Inflammatory macrophage treated with lipopolysaccharide for 1 hour (primary cell): ENCODE measurements at regions not wholly inside any gene's neighbourhood (a gene's known extent, or its start where the extent isn't known, plus 50 kb on each side); places are given as distances from the start of the nearest gene placed in this dataset.

Source experiments
- DNase-seq, 2 donors: peaks; one replicate each; pipeline ENCODE4 v3.0.0-alpha.2; 2020 to 2022

DNA sequence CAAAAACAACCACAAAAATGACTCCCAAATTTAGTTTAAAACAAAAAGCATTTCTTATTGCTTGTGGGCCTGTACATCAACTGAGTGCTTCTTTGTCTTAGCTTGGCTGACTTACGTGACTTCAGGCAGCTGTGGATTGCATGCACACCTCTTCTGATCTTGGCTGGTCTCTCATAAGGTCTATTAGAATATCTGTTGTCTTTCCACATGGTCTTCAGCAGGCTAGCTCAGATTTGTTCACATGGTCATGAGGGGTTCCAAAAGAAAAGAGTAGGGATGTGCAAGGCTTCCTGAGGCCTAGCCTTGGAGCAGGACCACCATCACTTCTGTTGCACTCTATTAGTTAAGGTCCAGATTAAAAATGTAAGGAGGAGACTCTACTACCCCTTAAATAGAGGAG, 120.1 kb downstream of the LRRC70 start:
- DNase-seq, result no peak

DNA sequence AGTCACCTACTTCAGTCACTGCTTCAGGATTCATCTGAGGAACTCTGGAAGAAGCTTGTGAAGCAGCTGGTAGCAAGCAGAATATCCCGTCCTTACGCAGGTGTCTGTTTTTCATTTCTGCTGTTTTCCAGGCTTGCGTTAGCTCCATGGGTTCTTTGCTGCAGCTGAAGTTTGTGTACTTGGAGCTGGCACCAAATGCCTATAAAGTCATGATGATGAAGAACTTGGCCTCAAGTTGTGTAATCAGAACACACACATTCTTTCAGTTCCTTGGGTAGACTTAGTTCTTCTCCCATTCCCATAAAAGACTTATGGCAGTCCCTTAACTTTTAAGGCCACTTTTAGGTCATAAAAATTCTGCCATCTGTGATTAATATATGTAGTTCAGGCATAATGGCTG, 116.7 kb downstream of the LRRC70 start:
- no peak for DNase-seq

DNA sequence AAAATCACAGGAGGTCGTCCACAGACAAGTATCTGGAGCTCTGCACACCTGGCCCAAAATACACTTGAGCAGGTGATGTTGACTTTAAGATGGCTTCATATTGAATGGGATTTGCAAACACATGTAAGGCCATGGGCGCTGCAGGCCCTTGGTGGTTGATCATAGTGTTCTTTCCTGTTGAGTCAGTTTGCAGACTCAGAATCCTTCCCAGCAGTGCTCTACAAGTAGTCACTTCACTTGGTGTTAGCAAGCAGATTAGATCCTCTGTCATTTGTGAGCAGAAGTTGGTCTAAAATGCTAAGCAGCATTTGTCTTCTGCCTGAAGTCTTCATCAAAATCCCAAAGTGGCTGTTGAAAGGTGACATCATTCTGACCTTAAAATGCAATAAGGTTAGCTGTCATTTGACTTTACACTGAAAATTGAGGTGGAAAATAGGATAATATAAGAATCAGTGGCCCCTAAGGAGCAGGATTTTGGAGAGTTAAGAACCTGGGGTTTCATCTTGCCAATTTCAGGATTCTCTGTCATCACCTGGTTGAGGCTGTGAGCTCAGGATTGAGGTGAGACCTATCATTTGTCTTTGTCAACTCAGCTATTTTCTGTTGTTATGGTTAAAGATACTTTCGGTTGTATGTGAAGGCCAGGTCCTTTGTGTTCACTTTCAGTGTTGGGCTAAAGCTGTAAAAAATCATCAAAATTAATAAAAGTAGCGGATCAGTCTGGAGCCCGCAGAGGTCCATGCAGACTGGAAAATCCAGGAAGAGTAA, 114.5 kb downstream of the LRRC70 start:
- no peak for DNase-seq

DNA sequence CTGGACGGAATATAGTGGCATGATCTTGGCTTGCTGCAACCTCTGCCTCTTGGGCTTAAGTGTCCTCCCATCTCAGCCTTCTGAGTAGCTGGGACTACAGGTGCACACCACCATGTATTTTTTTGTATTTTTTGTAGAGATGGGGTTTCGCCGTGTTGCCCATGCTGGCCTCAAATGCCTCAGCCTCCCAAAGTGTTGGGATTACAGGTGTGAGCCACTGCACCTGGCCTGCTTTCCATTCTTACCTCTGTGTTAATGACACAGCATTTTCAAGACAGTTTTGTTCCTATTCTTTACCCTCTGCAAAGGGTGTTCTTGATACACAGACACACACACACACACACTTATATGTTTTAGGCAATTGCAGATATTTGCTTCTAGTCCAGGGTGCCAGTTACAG, 113.3 kb downstream of the LRRC70 start:
- no peak for DNase-seq

DNA sequence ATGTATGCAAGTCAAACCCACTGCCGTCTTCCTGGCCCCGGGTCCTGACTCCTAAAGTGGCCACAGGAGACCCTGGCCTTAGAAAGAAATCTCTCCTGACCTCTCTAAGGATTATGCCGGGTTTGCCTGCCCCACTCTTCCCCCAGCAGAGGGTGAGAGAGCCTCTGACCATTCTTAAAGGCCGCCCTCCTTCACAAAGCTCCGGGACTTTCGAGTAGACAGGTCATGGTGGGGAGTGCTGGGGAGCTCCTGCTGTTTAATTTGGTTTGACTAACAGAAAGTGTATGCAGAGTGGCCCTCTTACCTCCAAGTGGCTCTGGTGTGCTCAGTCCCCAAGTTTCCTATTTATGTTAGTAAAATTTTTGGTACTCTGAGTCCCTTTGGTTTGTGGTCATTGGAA, 111.8 kb downstream of the LRRC70 start:
- no peak for DNase-seq

DNA sequence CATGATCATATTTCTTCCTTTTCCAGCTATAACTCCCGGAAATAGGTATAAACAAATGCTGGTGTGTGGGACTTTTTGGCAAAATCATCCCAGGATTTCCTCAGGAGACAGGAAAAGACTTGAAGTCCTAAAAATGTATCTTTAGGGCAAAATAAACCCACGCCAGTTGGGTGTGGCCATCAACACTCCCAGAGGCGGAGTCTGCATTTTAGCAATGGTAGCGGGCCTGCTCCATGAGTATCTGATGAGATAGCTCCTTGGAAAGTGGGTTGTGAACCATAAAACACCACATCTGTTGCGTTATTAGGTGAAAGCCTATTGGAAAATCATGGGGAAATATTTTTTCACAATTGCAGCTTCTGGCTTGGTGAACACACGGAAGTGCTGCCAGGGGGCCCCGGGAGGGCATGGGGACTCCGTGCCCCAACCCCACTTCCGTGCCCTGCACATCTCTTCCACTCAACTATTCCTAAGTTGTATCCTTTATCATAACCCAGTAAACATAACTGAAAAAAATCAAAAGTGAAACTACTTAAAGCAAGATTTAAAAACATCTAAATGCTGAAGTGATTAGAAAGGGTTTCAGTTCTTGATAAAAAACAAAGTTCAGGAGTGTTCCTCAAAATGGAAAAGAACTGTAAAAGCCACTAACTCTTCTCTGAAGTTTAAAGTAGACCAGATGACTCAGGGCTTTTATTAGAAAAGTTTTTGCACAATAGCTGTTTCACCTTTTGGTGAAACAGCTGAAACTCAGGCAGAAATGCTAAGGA, 111.2 kb downstream of the LRRC70 start:
- DNase-seq, result peak; percentile 15 to 44

DNA sequence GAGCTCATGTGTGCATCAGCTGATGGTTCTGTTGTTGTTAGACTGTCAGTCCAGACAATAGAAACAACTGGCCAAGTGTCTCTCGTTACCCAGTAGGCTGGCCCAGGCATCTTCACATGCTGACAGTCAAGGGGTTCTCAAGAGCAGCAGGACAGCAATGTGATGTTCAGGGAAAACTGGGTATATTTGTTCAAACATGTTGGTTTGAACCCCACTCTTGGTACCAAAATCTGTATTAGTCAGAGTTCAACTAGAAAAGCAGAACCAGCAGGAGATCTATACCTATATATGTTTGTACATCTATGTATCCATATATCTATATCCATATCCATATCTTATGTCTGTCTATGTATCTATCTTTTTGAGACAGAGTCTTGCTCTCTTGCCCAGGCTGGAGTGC, 108.1 kb downstream of the LRRC70 start:
- DNase-seq, result no peak

DNA sequence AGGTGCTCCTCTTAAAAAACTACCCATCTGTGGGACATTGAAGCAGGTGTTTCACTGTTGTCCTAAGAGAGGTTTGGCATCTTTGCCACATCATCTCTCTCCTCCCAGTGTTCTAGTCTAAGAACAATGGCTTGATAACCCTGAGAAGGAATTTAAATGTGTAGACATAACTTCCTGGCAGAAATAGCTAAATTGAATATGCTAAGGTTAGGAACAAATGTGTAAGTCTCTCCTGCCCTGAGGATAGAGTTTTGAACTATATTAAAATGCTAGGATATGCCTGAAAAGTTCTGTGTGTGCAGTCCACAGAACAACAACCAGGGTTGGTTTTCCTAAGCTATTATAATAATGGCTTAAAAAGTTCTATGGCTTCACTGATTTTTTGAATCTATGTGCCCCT, 106.6 kb downstream of the LRRC70 start:
- DNase-seq, result no peak

DNA sequence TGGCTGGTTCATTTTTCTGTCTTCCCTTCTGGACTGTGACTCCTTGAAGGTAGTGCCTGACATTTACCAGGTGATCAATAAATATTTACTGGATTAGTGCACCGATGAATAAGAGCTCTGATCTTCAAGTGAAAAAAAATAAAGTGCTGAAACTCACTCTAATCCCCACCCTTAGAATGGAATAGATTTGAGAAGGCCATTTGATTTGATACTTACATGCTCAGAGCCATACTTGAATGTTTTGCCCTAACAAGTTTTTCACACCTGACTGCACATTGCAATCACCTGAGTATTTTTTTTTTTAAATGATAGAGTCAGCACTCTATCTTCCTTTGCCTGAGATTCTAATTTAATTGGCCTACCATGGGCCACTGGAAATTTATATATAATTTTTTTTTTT, 105.7 kb downstream of the LRRC70 start:
- DNase-seq, result no peak

DNA sequence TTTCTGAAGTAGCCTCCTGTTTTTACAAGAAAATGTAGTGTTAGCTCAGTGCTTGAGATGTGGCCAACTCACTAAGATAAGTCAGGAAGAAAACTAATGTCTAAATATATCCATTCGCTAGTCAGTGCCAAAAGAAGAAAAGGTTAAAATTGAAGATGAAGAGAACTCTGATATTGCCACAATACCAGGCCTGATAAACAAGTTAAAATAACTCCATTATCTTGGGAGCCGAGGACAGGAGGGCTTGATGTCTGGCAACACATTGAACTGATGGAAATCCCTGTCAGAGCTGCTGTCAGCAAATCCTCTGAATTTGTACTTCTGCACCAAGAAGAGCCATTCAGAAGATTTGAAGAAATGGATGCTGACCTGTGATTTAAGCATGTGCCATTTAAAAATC, 103.4 kb downstream of the LRRC70 start:
- DNase-seq, result no peak

DNA sequence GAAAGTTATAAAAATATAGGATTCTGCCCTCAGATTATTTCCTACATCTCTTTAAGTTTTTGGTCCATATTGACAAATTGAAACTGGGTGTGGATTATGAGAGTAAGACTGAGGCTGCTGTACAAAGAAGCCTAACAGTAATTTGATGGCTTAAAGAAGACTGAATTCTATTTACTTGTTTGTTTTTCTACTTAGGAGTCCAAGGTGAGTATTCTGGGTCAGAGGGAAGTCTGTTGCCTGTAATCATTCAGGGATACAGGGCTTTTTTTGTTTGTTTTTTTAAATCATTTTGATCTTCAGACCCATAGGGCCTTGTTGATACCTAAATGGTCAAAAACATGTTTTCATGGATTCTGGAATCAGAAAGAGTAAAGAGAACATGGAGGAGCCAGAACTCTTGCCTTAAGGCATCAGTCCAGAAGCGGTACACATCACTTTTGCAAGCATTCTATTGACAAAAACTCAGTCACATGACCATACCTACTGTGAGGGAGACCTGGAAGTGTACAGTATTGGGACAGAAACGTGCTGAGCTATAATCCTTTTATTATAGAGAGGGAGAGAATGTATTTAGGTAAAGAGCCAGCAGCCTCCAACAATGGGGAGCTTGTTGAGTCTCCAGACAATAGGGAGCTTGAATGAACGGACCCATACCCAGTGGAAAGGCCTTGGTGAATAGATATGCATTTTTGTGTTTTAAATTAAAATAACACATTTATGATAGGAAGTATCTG, 102.7 kb downstream of the LRRC70 start:
- DNase-seq, result no peak

DNA sequence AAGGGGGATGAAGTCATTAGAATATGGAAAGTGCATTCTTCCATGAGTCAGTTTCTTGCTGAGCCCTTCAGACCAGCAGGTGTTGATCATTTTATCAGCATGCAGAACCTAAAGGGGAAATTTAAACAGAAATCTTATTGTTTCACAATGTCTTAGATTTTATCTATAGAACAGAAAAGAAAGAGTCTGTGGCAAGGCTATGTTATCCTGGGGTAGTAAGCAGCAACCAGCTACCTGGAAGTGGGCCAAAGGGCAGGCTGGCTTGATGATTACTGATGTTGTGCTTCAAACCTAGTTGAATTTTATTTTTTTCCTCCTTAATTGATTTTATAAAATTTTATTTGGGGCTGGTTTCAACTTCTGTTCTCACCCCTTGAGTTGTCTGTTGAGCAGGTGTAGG, 101.5 kb downstream of the LRRC70 start:
- no peak for DNase-seq
